ENCODE measurements at regions not wholly inside any gene's neighbourhood (a gene's known extent, or its start where the extent isn't known, plus 50 kb on each side); places are given as distances from the start of the nearest gene placed in this dataset.

DNA sequence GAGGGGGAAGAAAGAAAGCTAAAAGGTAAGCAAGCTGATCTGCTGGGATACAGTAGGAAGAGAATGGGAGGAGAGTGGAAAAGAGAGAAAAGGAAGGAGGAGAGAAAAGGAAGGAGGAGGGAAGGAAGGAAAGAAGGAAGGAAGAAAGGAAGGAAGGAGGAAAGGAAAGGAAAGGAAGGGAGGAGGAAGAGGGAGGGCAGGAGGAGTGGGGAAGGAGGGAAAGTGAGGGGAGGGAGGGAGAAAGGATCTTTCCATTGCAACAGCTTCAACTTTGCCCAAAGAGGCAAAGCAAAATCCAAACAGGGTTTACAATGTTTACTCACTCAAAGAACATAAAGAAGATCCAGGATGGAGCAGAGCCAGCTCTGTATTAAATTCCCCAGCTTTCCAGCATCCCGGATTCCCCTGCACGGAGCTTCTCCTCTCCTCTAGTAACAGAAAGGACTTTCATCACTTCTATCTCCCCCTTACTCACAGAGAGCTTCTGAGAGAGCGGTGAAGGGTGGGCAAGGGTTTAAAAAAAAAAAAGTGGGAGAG lies 494.2 kb upstream of the PROK2 start:
- Mint-ChIP-seq H3K27me3 (peaks cover 15 to 26% of the 10 kb centered on the region in 2 donors), H3K4me3 (no peak overlapping the region), H3K27ac (no peak overlapping the region), H3K9me3 (no peaks in the 10 kb centered on the region), H3K4me1 (ENCODE audit: low read depth in 2 of 2) (peaks cover 4 to 9% of the 10 kb centered on the region in 2 donors), H3K36me3 (no peaks in the 10 kb centered on the region)
- ATAC-seq = no peak
- no peak for DNase-seq (ENCODE audit: low spot score)

DNA sequence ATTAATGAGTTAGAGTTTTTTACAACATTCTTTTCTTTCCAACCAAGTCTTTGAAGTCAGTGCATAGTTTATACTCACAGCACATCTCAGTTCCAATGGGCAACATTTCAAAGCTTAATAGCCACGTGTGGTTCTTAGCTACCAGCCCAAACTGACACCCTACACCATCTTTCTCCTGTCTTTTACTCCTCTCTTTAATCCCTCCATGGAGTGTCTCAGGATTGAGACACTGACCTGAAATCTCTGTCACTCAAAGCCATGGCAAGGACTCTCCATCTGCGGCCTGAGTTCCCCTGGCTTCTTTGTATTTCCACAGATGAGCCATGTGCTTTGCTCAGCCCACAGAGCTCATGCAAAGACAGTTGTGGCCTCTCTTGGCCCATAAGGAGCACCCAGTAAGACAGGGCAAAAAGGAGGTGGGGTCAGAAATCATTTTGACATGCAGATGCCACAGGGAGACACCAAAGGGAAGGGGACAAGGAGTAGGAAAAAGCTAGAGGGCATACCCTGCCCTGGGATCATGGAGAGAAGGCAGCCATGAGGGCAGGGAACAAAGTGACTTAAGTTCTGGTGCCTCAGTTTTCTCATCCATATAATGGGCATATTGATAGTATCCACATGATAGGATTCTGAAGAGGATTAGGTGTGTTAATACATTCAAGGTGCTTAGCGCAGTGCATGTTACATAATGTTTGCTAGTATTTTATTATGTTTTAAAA lies 493.6 kb upstream of the PROK2 start:
- ATAC-seq (no peak), DNase-seq (ENCODE audit: low spot score) (no peak)
- peaks cover 6 to 10% of the 10 kb centered on the region in 2 donors for H3K4me1 Mint-ChIP-seq (ENCODE audit: low read depth in 2 of 2)
- H3K4me3 Mint-ChIP-seq = no peak overlapping the region
- H3K27ac Mint-ChIP-seq = no peak overlapping the region
- H3K9me3 Mint-ChIP-seq = no peaks in the 10 kb centered on the region
- H3K36me3 Mint-ChIP-seq = no peaks in the 10 kb centered on the region
- peaks cover 15 to 26% of the 10 kb centered on the region in 2 donors for H3K27me3 Mint-ChIP-seq

DNA sequence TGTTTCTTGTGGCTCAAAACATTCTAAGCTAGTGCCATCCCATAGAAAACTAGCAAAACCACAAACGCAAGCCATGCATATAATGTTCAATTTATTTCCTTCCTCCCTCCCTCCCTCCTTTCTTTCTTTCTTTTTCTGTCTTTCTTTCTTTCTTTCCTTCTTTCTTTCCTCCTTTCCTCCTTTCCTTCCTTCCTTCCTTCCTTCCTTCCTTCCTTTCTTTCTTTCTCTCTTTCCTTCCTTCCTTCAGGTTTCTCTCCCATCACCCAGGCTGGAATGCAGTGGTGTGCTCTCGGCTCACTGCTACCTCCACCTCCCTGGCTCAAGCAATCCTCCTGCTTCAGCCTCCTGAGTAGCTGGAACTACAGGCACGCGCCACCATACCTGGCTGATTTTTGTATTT lies 492.8 kb upstream of the PROK2 start:
- Mint-ChIP-seq H3K4me3 (no peak overlapping the region), H3K27me3 (peaks cover 15 to 26% of the 10 kb centered on the region in 2 donors), H3K4me1 (ENCODE audit: low read depth in 2 of 2) (peaks cover 6 to 10% of the 10 kb centered on the region in 2 donors), H3K27ac (no peak overlapping the region), H3K9me3 (no peaks in the 10 kb centered on the region), H3K36me3 (no peaks in the 10 kb centered on the region)
- ATAC-seq (no peak), DNase-seq (ENCODE audit: low spot score) (no peak)

- DNase-seq (ENCODE audit: low spot score) = no peak
- Mint-ChIP-seq H3K27me3 (peaks cover 12 to 22% of the 10 kb centered on the region in 2 donors), H3K27ac (no peak overlapping the region), H3K36me3 (no peaks in the 10 kb centered on the region), H3K4me3 (no peak overlapping the region), H3K4me1 (ENCODE audit: low read depth in 2 of 2) (peaks cover 6 to 10% of the 10 kb centered on the region in 2 donors), H3K9me3 (no peaks in the 10 kb centered on the region)
- no peak for ATAC-seq
Observed at GRCh38 chr3:72276806-72277205, 491.9 kb upstream of the PROK2 start.

DNA sequence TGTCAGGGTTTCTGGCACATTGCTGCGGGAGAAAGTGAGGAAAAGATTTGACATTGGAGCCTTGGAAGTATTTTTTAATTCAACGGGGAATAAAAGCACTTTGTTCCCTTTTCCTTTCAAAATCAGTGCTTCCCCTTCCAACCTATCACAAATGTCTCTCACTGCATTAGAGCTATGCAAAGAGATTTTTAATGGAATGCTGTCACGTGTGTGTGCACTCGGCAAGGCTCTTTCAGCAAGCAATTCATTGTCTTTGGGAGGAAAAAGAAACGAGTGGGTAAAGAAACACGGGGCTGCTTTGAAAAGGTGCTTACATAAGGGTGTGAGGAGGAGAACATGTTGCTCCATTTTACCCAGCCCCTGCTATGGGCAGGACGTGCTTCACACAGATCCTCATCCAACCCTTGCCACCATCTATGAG lies 490.4 kb upstream of the PROK2 start:
- Mint-ChIP-seq H3K9me3 (no peaks in the 10 kb centered on the region), H3K4me1 (ENCODE audit: low read depth in 2 of 2) (peaks cover 8 to 10% of the 10 kb centered on the region in 2 donors), H3K27ac (no peak overlapping the region), H3K36me3 (no peaks in the 10 kb centered on the region), H3K27me3 (peaks cover 8 to 14% of the 10 kb centered on the region in 2 donors), H3K4me3 (no peak overlapping the region)
- ATAC-seq (no peak), DNase-seq (ENCODE audit: low spot score) (no peak)

DNA sequence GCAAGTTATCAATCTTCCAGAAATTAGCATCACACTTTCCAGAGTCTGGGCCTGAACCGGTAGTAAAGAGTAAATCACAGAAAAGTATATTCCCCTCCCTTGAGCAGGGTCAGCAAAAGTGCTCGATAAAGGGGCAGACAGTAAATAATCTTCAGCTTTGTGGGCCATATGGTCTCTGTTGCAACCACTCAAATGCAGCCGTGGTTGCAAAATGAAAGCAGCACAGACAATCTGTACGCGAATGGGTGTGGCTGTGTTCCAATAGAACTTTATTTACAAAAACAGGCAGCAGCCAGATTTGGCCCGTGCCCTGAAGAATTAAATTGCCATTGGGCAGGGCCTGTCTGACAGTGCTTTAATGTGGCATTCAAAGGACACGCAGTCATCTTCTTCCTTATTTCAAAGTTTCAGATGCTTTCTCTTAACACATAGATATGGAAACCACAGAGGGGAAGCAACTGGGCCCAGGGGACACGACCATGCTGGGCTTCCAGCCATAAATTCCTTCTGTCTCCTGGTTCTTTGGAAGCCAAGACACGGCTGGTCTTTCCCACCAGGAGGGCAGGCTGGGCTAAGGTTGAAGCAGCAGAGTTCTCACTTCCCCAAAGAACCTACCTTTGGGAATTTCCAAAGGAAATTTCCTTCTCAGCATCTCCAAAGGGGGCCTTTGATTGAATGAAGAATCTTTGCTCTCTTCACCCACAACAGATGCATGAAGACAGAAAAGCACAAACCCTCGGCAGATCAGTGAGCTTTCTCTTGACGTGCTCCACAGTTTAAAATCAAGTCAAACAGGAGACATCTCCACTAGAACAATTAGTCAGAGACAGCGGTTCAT lies 489.8 kb upstream of the PROK2 start:
- Mint-ChIP-seq H3K4me1 (ENCODE audit: low read depth in 2 of 2) (peaks cover 10 to 12% of the 10 kb centered on the region in 2 donors), H3K4me3 (no peak overlapping the region), H3K36me3 (no peaks in the 10 kb centered on the region), H3K27me3 (peaks cover 8 to 9% of the 10 kb centered on the region in 2 donors), H3K27ac (no peak overlapping the region), H3K9me3 (no peaks in the 10 kb centered on the region)
- no peak for ATAC-seq
- no peak for DNase-seq (ENCODE audit: low spot score)

GRCh38 chr3:72273615-72274014 lies 488.7 kb upstream of the PROK2 start:
- Mint-ChIP-seq H3K27me3 (peaks cover 2 to 3% of the 10 kb centered on the region in 2 donors), H3K4me1 (ENCODE audit: low read depth in 2 of 2) (peaks cover 10 to 12% of the 10 kb centered on the region in 2 donors), H3K36me3 (no peaks in the 10 kb centered on the region), H3K4me3 (no peak overlapping the region), H3K27ac (no peak overlapping the region), H3K9me3 (no peaks in the 10 kb centered on the region)
- no peak for DNase-seq (ENCODE audit: low spot score)
- no peak for ATAC-seq

GRCh38 chr3:72272356-72272755 lies 487.4 kb upstream of the PROK2 start:
- DNase-seq (ENCODE audit: low spot score) (no peak), ATAC-seq (no peak)
- H3K9me3 Mint-ChIP-seq = no peaks in the 10 kb centered on the region
- no peaks in the 10 kb centered on the region for H3K27me3 Mint-ChIP-seq
- no peak overlapping the region for H3K4me3 Mint-ChIP-seq
- no peak overlapping the region for H3K27ac Mint-ChIP-seq
- H3K36me3 Mint-ChIP-seq = no peaks in the 10 kb centered on the region
- H3K4me1 Mint-ChIP-seq (ENCODE audit: low read depth in 2 of 2) = peaks cover 10 to 12% of the 10 kb centered on the region in 2 donors

DNA sequence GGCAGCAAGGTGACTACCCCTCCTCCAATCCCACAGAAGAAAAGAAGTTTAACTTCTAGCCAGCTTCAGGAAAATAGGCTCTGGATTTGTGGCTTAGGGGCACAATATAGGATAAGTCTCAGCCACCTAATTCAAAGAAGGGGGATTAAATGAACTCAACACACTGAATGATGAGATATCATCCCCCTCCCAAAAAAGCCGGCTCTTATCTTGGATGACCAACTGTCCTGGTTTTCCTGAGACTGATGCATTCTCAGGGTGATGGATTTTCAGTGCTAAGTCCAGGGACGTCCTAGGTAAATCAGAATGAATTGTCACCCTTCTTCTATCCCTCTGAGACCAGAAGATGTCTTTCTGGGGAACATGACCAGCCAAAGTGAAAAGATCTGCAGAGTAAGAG lies 487.0 kb upstream of the PROK2 start:
- no peak for ATAC-seq
- Mint-ChIP-seq H3K9me3 (no peaks in the 10 kb centered on the region), H3K4me3 (no peak overlapping the region), H3K27ac (no peak overlapping the region), H3K27me3 (no peaks in the 10 kb centered on the region), H3K4me1 (ENCODE audit: low read depth in 2 of 2) (peaks cover 10 to 12% of the 10 kb centered on the region in 2 donors), H3K36me3 (no peaks in the 10 kb centered on the region)
- DNase-seq (ENCODE audit: low spot score) = no peak

DNA sequence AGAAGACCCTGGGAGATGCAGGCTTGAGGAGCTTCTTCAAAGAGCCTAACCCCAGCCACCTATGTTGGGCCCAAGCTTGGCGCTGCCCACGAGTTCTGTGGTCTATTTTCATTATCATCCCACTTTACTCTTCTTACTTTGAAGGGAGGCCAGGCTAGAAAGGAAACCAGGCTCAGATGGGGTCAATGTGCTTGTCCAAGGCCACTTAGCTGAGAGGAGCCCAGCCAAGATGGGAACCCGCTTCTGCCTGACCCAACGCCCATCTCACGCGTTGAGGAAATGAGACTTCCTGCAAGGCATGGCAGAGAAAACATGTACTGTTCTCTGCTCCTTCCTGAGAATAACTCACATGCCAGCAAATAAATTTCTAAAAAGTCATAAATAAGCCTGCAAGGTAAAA lies 486.3 kb upstream of the PROK2 start:
- Mint-ChIP-seq H3K4me3 (no peak overlapping the region), H3K36me3 (no peaks in the 10 kb centered on the region), H3K4me1 (ENCODE audit: low read depth in 2 of 2) (peaks cover 10 to 12% of the 10 kb centered on the region in 2 donors), H3K9me3 (no peaks in the 10 kb centered on the region), H3K27me3 (peaks cover 0 to 2% of the 10 kb centered on the region in 2 donors), H3K27ac (no peak overlapping the region)
- DNase-seq (ENCODE audit: low spot score) (no peak), ATAC-seq (no peak)

GRCh38 chr3:72270730-72271129 lies 485.8 kb upstream of the PROK2 start:
- ATAC-seq = no peak

DNA sequence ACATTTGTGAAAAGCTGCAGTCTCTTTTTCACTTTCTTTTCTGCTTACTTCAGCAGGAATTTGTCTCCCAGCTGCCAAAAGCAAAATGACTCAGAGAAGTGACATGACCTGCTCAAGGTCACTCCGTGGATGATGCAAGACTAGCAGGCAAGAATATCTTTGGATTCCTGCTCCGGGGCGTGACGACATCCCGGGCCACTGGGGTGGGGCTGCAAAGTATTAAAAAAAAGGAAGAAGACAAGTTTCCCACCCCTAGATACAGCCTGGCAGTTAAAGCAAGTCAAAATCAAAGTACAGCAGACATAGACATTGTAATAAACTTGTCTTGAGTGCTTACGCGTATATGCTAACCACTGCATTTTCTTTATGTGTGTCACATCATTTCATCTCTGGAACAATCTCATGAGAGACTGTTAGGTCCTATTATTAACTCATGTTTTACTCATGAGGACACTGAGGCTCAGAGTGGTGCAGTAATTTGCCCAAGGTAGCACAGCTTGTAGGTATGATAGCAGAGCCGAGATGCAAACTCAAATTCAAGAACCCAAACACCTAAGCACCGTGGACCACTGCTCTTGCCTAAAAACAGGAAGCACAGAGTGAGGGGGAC lies 485.2 kb upstream of the PROK2 start:
- no peak for ATAC-seq
- Mint-ChIP-seq H3K9me3 (no peaks in the 10 kb centered on the region), H3K4me3 (no peak overlapping the region), H3K27me3 (peaks cover 2 to 12% of the 10 kb centered on the region in 2 donors), H3K27ac (no peak overlapping the region), H3K36me3 (no peaks in the 10 kb centered on the region), H3K4me1 (ENCODE audit: low read depth in 2 of 2) (peaks cover 10 to 12% of the 10 kb centered on the region in 2 donors)
- no peak for DNase-seq (ENCODE audit: low spot score)

More at GRCh38 chr3:72270730-72271129, 485.8 kb upstream of the PROK2 start:
- H3K4me3 Mint-ChIP-seq = no peak overlapping the region
- peaks cover 0 to 7% of the 10 kb centered on the region in 2 donors for H3K27me3 Mint-ChIP-seq
- DNase-seq (ENCODE audit: low spot score) = no peak
- no peak overlapping the region for H3K27ac Mint-ChIP-seq
- H3K4me1 Mint-ChIP-seq (ENCODE audit: low read depth in 2 of 2) = peaks cover 10 to 12% of the 10 kb centered on the region in 2 donors
- no peaks in the 10 kb centered on the region for H3K9me3 Mint-ChIP-seq
- H3K36me3 Mint-ChIP-seq = no peaks in the 10 kb centered on the region

GRCh38 chr3:72269475-72269874 lies 484.5 kb upstream of the PROK2 start:
- DNase-seq (ENCODE audit: low spot score) (no peak), ATAC-seq (no peak)
- Mint-ChIP-seq H3K27ac (no peak overlapping the region), H3K9me3 (no peaks in the 10 kb centered on the region), H3K36me3 (no peaks in the 10 kb centered on the region), H3K4me1 (ENCODE audit: low read depth in 2 of 2) (peaks cover 4 to 12% of the 10 kb centered on the region in 2 donors), H3K4me3 (no peak overlapping the region), H3K27me3 (peaks cover 6 to 12% of the 10 kb centered on the region in 2 donors)
